WERI-Rb-1 (cell line): ENCODE measurements at regions not wholly inside any gene's neighbourhood (a gene's known extent, or its start where the extent isn't known, plus 50 kb on each side); places are given as distances from the start of the nearest gene placed in this dataset.

ENCODE experiments used
- DNase-seq: peaks from one replicate; pipeline ENCODE4 v3.0.0-alpha.2; 2020
- H3K27ac ChIP-seq: fragments of 250-450 bp; sonication (Bioruptor Pico); 2 replicates; pipeline ENCODE4 v1.5.1; 2020; ENCODE audit warnings: mild to moderate bottlenecking, moderate library complexity
- H3K27me3 ChIP-seq: fragments of 250-450 bp; sonication (Bioruptor Pico); 2 replicates; pipeline ENCODE4 v1.5.1; 2021; ENCODE audit warnings: mild to moderate bottlenecking, low read depth, moderate library complexity; ENCODE audit not compliant: insufficient read depth, severe bottlenecking
- H3K36me3 ChIP-seq: fragments of 250-450 bp; sonication (Bioruptor Pico); 2 replicates; pipeline ENCODE4 v1.5.1; 2020; ENCODE audit warnings: mild to moderate bottlenecking, moderate library complexity
- H3K4me3 ChIP-seq: 2 replicates; pipeline ENCODE4 v1.5.1; 2011; ENCODE audit warnings: low read depth, mild to moderate bottlenecking, control low read depth, low read length
- H3K9me3 ChIP-seq: fragments of 250-450 bp; sonication (Bioruptor Pico); 2 replicates; pipeline ENCODE4 v1.5.1; 2021; ENCODE audit warnings: mild to moderate bottlenecking, moderate library complexity; ENCODE audit not compliant: severe bottlenecking
- TF ChIP-seq, protein P1 (sequence below): IDR thresholded peaks from 2 replicates; pipeline ENCODE4 v1.5.1; 2011; ENCODE audit warnings: low read depth, mild to moderate bottlenecking, control low read depth, inconsistent platforms, low read length

DNA sequence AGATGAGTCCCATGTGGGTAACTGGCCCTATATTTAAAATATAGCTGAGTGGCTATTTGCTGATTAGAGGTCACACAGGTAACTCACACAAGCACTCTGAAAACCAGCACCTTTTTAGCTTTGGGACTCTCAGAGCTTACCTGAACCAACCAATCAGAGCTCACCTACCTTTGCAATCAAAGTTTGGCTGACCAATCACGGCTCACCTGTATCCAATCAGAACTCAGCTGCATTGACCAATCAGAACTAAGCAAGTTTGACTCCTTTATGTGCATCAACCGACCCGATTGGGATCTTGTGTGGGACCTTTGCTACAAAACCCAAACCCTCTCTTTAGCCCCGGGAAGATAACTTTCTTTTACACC lies 106.8 kb upstream of the NXT1 start:
- Histone ChIP-seq H3K27ac (no peak overlapping the region), H3K9me3 (no peaks in the 10 kb centered on the region), H3K4me3 (no peak overlapping the region), H3K36me3 (no peaks in the 10 kb centered on the region), H3K27me3 (peaks cover 85% of the 10 kb centered on the region)
- TF ChIP-seq, protein P1, sequence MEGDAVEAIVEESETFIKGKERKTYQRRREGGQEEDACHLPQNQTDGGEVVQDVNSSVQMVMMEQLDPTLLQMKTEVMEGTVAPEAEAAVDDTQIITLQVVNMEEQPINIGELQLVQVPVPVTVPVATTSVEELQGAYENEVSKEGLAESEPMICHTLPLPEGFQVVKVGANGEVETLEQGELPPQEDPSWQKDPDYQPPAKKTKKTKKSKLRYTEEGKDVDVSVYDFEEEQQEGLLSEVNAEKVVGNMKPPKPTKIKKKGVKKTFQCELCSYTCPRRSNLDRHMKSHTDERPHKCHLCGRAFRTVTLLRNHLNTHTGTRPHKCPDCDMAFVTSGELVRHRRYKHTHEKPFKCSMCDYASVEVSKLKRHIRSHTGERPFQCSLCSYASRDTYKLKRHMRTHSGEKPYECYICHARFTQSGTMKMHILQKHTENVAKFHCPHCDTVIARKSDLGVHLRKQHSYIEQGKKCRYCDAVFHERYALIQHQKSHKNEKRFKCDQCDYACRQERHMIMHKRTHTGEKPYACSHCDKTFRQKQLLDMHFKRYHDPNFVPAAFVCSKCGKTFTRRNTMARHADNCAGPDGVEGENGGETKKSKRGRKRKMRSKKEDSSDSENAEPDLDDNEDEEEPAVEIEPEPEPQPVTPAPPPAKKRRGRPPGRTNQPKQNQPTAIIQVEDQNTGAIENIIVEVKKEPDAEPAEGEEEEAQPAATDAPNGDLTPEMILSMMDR = no peak
- no peak for DNase-seq

DNA sequence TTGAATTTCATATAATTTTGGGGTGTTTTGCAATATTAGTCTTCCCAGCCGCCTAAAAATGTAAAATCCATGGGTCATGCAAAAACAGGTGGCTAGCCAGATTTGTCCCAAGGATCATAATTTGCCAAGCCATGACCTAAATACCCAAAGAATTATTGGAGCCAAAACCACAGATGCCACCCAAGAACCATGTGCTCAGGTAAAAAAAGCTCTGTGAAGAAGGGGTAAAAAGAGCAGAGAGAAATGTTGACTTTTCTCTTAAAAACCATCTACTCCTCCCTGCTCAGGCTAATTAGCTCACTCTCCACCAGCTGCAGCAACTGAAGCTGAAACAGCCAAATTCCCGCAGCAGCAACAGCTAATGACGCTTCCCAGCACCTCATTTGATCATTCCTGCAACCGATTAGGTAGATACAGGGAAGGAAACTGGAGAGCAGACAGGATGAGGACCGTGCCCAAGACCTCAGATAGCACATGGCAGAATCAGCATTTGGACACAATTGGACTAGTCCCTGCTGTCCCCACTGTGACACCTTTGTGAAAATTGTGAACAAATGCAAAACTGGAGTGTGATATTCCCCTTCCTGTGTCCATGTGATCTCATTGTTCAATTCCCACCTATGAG lies 107.9 kb upstream of the NXT1 start:
- Histone ChIP-seq H3K27ac (no peak overlapping the region), H3K27me3 (peaks cover 86% of the 10 kb centered on the region), H3K4me3 (no peak overlapping the region), H3K36me3 (no peaks in the 10 kb centered on the region), H3K9me3 (no peaks in the 10 kb centered on the region)
- no peak for DNase-seq
- TF ChIP-seq, protein P1 = no peak

DNA sequence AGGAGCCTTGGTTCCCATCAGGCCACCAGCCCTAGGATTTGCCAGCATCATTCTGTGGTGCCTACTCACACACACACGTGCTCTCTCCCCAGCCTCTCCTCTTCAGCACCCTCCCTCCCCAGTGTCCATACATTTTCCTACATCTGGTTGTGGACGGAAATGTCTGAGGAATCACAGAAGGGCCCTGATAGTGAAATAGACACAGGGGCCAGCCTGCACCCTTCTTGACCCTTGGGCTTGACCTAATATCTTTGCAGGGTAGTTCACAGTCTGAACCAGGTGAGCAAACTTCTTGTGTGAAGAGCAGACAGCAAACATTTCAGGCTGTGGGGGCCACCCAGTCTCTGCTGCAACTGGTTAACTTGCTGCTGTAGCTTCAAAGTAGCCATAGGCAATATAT lies 108.5 kb upstream of the NXT1 start:
- no peak for DNase-seq
- Histone ChIP-seq H3K4me3 (no peak overlapping the region), H3K27me3 (peaks cover 86% of the 10 kb centered on the region), H3K36me3 (no peaks in the 10 kb centered on the region), H3K27ac (no peak overlapping the region), H3K9me3 (no peaks in the 10 kb centered on the region)
- TF ChIP-seq, protein P1 = no peak

DNA sequence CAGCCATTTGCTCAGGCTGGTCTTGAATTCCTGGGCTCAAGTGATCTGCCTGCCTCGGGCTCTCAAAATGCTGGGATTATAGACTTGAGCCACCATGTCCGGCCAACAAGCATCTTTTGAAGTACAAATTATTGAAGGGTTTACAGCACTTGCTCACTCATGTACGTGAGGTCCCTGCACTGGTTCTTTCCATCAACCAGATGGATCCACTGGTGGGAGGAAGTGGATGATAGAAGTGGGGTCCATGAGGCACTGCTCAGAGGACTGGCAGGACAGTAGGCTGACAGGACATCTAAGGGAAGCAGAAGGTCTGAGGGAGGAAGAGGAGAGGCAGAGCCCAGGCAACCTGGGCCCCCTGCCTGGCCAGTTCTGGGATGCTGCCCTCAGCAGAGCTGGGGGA lies 109.2 kb upstream of the NXT1 start:
- no peaks in the 10 kb centered on the region for H3K36me3 ChIP-seq
- H3K9me3 ChIP-seq = no peaks in the 10 kb centered on the region
- no peak overlapping the region for H3K4me3 ChIP-seq
- H3K27me3 ChIP-seq = peaks cover 84% of the 10 kb centered on the region
- DNase-seq = no peak
- TF ChIP-seq, protein P1 = no peak
- H3K27ac ChIP-seq = no peak overlapping the region

DNA sequence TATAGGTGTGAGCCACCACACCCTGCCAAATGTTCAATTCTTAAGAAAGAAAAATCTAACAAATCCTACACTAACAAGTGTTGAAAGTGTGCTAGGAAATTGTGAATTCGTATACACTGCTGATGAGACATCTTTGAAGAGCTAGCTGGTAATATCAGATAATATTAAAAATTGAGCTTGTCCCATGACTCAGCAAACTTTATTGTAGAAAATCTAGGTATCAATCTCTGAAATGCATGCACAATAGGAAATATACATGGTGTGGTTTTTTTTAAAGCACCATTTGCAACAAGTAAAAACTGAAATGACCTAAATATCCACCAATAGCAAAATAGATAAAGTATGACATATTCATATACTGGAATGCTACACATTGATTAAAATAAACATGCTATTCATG lies 110.1 kb upstream of the NXT1 start:
- TF ChIP-seq, protein P1 = no peak

DNA sequence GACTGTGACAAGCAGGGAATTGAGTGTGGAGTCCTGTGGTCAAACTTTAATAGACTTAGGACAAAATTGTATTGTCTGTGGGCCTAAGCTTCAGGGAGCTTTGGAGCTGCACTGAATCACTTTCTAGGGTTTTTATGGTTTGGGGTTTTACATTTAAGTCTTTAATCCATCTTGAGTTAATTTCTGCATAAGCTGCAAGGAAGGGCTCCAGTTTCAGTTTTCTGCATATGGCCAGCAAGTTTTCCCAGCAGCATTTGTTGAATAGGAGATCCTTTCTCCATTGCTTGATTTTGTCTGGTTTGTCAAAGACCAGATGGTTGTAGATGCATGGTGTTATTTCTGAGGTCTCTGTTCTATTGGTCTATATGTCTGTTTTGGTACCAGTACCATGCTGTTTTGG lies 113.4 kb upstream of the NXT1 start:
- DNase-seq = no peak

More for the DNA sequence above, 110.1 kb upstream of the NXT1 start:
- no peaks in the 10 kb centered on the region for H3K36me3 ChIP-seq
- H3K4me3 ChIP-seq = no peak overlapping the region
- H3K9me3 ChIP-seq = no peaks in the 10 kb centered on the region
- DNase-seq = no peak
- H3K27ac ChIP-seq = no peak overlapping the region
- peaks cover 84% of the 10 kb centered on the region for H3K27me3 ChIP-seq

More for the DNA sequence above, 113.4 kb upstream of the NXT1 start:
- Histone ChIP-seq H3K27me3 (peaks cover 86% of the 10 kb centered on the region), H3K9me3 (no peaks in the 10 kb centered on the region), H3K36me3 (no peaks in the 10 kb centered on the region), H3K4me3 (no peak overlapping the region), H3K27ac (no peak overlapping the region)
- TF ChIP-seq, protein P1 = no peak
